SK-N-SH treated with all-trans-retinoic acid at 6 μM for 48 hours (cell line): ENCODE measurements at regions not wholly inside any gene's neighbourhood (a gene's known extent, or its start where the extent isn't known, plus 50 kb on each side); places are given as distances from the start of the nearest gene placed in this dataset.

ENCODE experiments used
- ATAC-seq: fragments of 200-7000 bp; cut with Tn5 transposase; 3 replicates; pipeline ENCODE4 v1.9.1; 2020; ENCODE audit warnings: mild to moderate bottlenecking, moderate library complexity
- ARNTL ChIP-seq: fragments of 450-650 bp; formaldehyde crosslinking; IDR thresholded peaks from 2 replicates; pipeline ENCODE4 v1.5.0; 2020; ENCODE audit warnings: low read depth, mild to moderate bottlenecking, moderate library complexity, borderline replicate concordance
- BACH2 ChIP-seq: fragments of 250-450 bp; sonication (Bioruptor Pico); IDR thresholded peaks from 2 replicates; pipeline ENCODE4 v1.9.0; 2021; ENCODE audit warnings: mild to moderate bottlenecking, borderline replicate concordance
- CSDC2 ChIP-seq: fragments of 250-450 bp; sonication (Bioruptor Pico); IDR thresholded peaks from 2 replicates; pipeline ENCODE4 v1.5.0; 2020; ENCODE audit warnings: mild to moderate bottlenecking, moderate library complexity
- ESRRG ChIP-seq: fragments of 250-450 bp; sonication (Bioruptor Pico); IDR thresholded peaks from 2 replicates; pipeline ENCODE4 v1.6.1; 2021; ENCODE audit warnings: mild to moderate bottlenecking
- GLIS3 ChIP-seq: fragments of 250-450 bp; sonication (Bioruptor Pico); IDR thresholded peaks from 2 replicates; pipeline ENCODE4 v1.5.0; 2020; ENCODE audit warnings: mild to moderate bottlenecking, moderate library complexity
- ISL1 ChIP-seq: fragments of 250-450 bp; sonication (Bioruptor Pico); IDR thresholded peaks from 2 replicates; pipeline ENCODE4 v2.1.2; 2022; ENCODE audit warnings: mild to moderate bottlenecking, moderate library complexity
- OSR1 ChIP-seq: fragments of 250-450 bp; sonication (Bioruptor Pico); IDR thresholded peaks from 2 replicates; pipeline ENCODE4 v1.8.0; 2022; ENCODE audit warnings: moderate library complexity, mild to moderate bottlenecking, inconsistent platforms
- PPARA ChIP-seq: fragments of 250-450 bp; sonication (Bioruptor Pico); IDR thresholded peaks from 2 replicates; pipeline ENCODE4 v1.5.0; 2020; ENCODE audit warnings: mild to moderate bottlenecking, borderline replicate concordance
- RARB ChIP-seq: fragments of 250-450 bp; sonication (Bioruptor Pico); IDR thresholded peaks from 2 replicates; pipeline ENCODE4 v1.8.0; 2021; ENCODE audit warnings: mild to moderate bottlenecking, moderate library complexity
- SNAI2 ChIP-seq: fragments of 250-450 bp; sonication (Bioruptor Pico); IDR thresholded peaks from 2 replicates; pipeline ENCODE4 v1.5.0; 2020; ENCODE audit warnings: mild to moderate bottlenecking, moderate library complexity
- TCF4 ChIP-seq: fragments of 250-450 bp; sonication (Bioruptor Pico); IDR thresholded peaks from 2 replicates; pipeline ENCODE4 v1.8.0; 2021; ENCODE audit warnings: mild to moderate bottlenecking, moderate library complexity, borderline replicate concordance
- TOX ChIP-seq: fragments of 250-450 bp; sonication (Bioruptor Pico); IDR thresholded peaks from 2 replicates; pipeline ENCODE4 v1.8.0; 2021; ENCODE audit warnings: mild to moderate bottlenecking, moderate library complexity, borderline replicate concordance
- ZC3H10 ChIP-seq: fragments of 250-450 bp; sonication (Bioruptor Pico); IDR thresholded peaks from 2 replicates; pipeline ENCODE4 v1.5.1; 2021; ENCODE audit warnings: mild to moderate bottlenecking, moderate library complexity
- ZFP3 ChIP-seq: fragments of 250-450 bp; sonication (Bioruptor Pico); IDR thresholded peaks from 2 replicates; pipeline ENCODE4 v1.5.0; 2020; ENCODE audit warnings: mild to moderate bottlenecking, moderate library complexity
- ZFP30 ChIP-seq: fragments of 450-650 bp; formaldehyde crosslinking; IDR thresholded peaks from 2 replicates; pipeline ENCODE4 v1.5.0; 2022; ENCODE audit warnings: mild to moderate bottlenecking, moderate library complexity
- ZNF565 ChIP-seq: fragments of 450-650 bp; formaldehyde crosslinking; conservative IDR thresholded peaks from 2 replicates; pipeline ENCODE4 v1.5.0; 2020; ENCODE audit warnings: low read depth, mild to moderate bottlenecking, moderate library complexity
- ZNF70 ChIP-seq: fragments of 450-650 bp; formaldehyde crosslinking; IDR thresholded peaks from 2 replicates; pipeline ENCODE4 v1.5.0; 2020; ENCODE audit warnings: mild to moderate bottlenecking, moderate library complexity
- TF ChIP-seq, protein P1 (sequence below): fragments of 250-450 bp; sonication (Bioruptor Pico); IDR thresholded peaks from 2 replicates; pipeline ENCODE4 v1.5.1; 2021; ENCODE audit warnings: mild to moderate bottlenecking, moderate library complexity
- TF ChIP-seq, protein P2 (sequence below): fragments of 250-450 bp; sonication (Bioruptor Pico); IDR thresholded peaks from 2 replicates; pipeline ENCODE4 v1.5.0; 2020; ENCODE audit warnings: mild to moderate bottlenecking, moderate library complexity
- TF ChIP-seq, protein P3 (sequence below): fragments of 250-450 bp; sonication (Bioruptor Pico); IDR thresholded peaks from 2 replicates; pipeline ENCODE4 v1.8.0; 2021; ENCODE audit warnings: low read depth, mild to moderate bottlenecking, moderate library complexity, borderline replicate concordance
- TF ChIP-seq, protein P4 (sequence below): fragments of 250-450 bp; sonication (Bioruptor Pico); IDR thresholded peaks from 2 replicates; pipeline ENCODE4 v1.5.1; 2020; ENCODE audit warnings: low read depth, mild to moderate bottlenecking, moderate library complexity

DNA sequence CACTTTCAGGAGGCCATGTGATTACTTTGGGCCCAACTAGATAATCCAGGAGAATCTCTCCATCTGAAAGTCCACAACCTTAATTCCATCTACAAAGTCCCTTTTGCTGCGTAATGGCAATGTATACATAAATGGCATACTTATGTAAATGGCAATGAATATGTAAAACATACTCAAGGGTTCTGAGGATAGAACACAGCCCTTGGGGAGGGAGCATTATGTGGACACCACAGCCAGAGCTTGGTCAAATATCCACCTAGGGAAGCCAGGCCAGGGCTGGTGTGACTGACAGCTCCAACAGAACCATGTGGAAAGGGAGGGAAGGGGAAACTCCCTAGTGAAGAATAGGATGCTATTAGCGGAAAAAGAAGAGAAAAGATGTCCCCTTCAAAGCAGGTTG lies 496.2 kb downstream of the COG6 start:
- TF ChIP-seq, protein P1, sequence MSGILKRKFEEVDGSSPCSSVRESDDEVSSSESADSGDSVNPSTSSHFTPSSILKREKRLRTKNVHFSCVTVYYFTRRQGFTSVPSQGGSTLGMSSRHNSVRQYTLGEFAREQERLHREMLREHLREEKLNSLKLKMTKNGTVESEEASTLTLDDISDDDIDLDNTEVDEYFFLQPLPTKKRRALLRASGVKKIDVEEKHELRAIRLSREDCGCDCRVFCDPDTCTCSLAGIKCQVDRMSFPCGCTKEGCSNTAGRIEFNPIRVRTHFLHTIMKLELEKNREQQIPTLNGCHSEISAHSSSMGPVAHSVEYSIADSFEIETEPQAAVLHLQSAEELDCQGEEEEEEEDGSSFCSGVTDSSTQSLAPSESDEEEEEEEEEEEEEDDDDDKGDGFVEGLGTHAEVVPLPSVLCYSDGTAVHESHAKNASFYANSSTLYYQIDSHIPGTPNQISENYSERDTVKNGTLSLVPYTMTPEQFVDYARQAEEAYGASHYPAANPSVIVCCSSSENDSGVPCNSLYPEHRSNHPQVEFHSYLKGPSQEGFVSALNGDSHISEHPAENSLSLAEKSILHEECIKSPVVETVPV (CRISPR knock-in tag), result no peak
- no peak for TF ChIP-seq ISL1 (CRISPR knock-in tag)
- no peak for TF ChIP-seq TCF4 (CRISPR knock-in tag)
- TF ChIP-seq BACH2, result no peak
- no peak for TF ChIP-seq ZC3H10 (CRISPR knock-in tag)
- TF ChIP-seq, protein P2, sequence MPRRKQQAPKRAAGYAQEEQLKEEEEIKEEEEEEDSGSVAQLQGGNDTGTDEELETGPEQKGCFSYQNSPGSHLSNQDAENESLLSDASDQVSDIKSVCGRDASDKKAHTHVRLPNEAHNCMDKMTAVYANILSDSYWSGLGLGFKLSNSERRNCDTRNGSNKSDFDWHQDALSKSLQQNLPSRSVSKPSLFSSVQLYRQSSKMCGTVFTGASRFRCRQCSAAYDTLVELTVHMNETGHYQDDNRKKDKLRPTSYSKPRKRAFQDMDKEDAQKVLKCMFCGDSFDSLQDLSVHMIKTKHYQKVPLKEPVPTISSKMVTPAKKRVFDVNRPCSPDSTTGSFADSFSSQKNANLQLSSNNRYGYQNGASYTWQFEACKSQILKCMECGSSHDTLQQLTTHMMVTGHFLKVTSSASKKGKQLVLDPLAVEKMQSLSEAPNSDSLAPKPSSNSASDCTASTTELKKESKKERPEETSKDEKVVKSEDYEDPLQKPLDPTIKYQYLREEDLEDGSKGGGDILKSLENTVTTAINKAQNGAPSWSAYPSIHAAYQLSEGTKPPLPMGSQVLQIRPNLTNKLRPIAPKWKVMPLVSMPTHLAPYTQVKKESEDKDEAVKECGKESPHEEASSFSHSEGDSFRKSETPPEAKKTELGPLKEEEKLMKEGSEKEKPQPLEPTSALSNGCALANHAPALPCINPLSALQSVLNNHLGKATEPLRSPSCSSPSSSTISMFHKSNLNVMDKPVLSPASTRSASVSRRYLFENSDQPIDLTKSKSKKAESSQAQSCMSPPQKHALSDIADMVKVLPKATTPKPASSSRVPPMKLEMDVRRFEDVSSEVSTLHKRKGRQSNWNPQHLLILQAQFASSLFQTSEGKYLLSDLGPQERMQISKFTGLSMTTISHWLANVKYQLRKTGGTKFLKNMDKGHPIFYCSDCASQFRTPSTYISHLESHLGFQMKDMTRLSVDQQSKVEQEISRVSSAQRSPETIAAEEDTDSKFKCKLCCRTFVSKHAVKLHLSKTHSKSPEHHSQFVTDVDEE, result no peak
- TF ChIP-seq, protein P3, sequence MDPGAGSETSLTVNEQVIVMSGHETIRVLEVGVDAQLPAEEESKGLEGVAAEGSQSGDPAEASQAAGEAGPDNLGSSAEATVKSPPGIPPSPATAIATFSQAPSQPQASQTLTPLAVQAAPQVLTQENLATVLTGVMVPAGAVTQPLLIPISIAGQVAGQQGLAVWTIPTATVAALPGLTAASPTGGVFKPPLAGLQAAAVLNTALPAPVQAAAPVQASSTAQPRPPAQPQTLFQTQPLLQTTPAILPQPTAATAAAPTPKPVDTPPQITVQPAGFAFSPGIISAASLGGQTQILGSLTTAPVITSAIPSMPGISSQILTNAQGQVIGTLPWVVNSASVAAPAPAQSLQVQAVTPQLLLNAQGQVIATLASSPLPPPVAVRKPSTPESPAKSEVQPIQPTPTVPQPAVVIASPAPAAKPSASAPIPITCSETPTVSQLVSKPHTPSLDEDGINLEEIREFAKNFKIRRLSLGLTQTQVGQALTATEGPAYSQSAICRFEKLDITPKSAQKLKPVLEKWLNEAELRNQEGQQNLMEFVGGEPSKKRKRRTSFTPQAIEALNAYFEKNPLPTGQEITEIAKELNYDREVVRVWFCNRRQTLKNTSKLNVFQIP (CRISPR knock-in tag), result no peak
- TF ChIP-seq CSDC2 (CRISPR knock-in tag), result no peak
- no peak for TF ChIP-seq ZNF70
- no peak for TF ChIP-seq PPARA (CRISPR knock-in tag)
- no peak for TF ChIP-seq TOX (CRISPR knock-in tag)
- no peak for TF ChIP-seq ARNTL (CRISPR knock-in tag)
- TF ChIP-seq ZFP30 (CRISPR knock-in tag), result no peak
- TF ChIP-seq ZNF565 (CRISPR knock-in tag), result no peak
- TF ChIP-seq GLIS3, result no peak
- TF ChIP-seq OSR1 (CRISPR knock-in tag), result no peak
- no peak for TF ChIP-seq ZFP3 (CRISPR knock-in tag)
- TF ChIP-seq, all 23 proteins: peak for 0
- ATAC-seq, result no peak

DNA sequence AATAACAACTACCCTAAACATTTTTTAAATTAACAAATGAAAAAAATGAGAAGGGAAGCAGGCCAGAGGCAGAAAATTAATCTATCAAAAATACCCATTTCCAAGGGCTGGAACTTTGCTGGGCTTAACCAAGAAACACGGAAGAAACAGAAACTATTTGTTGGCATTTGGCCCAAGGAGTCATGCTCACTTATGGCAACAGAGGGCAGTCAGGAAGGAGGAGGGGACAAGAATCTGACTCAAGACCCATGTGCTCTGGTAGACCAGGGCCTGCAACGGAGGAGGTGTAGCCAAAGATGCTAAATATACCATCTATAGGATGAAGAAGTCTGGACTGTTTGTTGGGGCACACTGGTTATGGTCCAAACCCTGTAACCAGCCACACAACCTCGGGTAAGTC lies 496.7 kb downstream of the COG6 start:
- TF ChIP-seq ESRRG (CRISPR knock-in tag) (no peak), CSDC2 (CRISPR knock-in tag) (no peak), SNAI2 (no peak), RARB (CRISPR knock-in tag) (no peak)
- peak; percentile 78 for ATAC-seq

DNA sequence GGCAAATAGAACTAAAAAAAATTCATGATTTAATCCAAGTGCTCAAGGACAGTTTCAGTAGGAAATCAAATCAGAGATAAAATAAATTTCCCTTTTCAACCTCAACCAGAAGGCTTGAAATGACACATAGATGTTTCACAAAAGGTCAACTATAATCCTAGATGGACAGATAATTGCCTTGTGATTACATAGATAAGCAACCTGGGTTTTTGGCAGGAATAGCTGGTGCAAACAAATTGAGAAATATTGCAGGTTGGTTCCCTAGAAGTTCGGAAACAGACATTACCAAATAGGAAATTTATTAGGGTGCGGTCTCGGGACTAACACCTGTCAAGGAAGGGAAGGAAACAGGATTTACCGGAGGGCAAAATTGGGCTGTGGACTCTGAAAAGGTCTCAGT lies 497.5 kb downstream of the COG6 start:
- no peak for ATAC-seq
- TF ChIP-seq OSR1 (CRISPR knock-in tag) (no peak), ARNTL (CRISPR knock-in tag) (no peak), GLIS3 (no peak), ZNF565 (CRISPR knock-in tag) (no peak), ZFP30 (CRISPR knock-in tag) (no peak), ZC3H10 (CRISPR knock-in tag) (no peak), RARB (CRISPR knock-in tag) (no peak), TCF4 (CRISPR knock-in tag) (no peak), SNAI2 (no peak)
- TF ChIP-seq, protein P2, result no peak
- TF ChIP-seq, protein P4, sequence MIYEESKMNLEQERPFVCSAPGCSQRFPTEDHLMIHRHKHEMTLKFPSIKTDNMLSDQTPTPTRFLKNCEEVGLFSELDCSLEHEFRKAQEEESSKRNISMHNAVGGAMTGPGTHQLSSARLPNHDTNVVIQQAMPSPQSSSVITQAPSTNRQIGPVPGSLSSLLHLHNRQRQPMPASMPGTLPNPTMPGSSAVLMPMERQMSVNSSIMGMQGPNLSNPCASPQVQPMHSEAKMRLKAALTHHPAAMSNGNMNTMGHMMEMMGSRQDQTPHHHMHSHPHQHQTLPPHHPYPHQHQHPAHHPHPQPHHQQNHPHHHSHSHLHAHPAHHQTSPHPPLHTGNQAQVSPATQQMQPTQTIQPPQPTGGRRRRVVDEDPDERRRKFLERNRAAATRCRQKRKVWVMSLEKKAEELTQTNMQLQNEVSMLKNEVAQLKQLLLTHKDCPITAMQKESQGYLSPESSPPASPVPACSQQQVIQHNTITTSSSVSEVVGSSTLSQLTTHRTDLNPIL (CRISPR knock-in tag), result no peak
- TF ChIP-seq, all 23 proteins: peak for 0
